IMR-90 (cell line): ENCODE measurements at regions not wholly inside any gene's neighbourhood (a gene's known extent, or its start where the extent isn't known, plus 50 kb on each side); places are given as distances from the start of the nearest gene placed in this dataset.

Experiments used
- ATAC-seq: fragments of 200-7000 bp; cut with Tn5 transposase; 2 replicates; pipeline ENCODE4 v1.9.1; 2020; ENCODE audit warnings: low read depth, mild to moderate bottlenecking, moderate library complexity
- BruUV-seq: library from RNA; stranded (reverse); fragments of 400-500 nt; replicated peaks from 2 replicates; lab custom pipeline; 2021; lab: Mats Ljungman, UMichigan
- CTCF ChIA-PET: fragments of 300-600 bp; formaldehyde crosslinking; extraction: SDS; loops from one replicate; lab custom pipeline; 2021; ENCODE audit warnings: antibody characterized with exemption; lab: Yijun Ruan, JAX
- POLR2A ChIA-PET: fragments of 300-600 bp; sonication (Branson Sonifier 250); formaldehyde crosslinking; loops from one replicate; lab custom pipeline; 2022; ENCODE audit warnings: antibody characterized with exemption; ENCODE audit not compliant: unreplicated experiment; lab: Charles Lee
- DNase-seq: peaks from one replicate; pipeline ENCODE4 v3.0.0; 2013
- H2AFZ ChIP-seq: replicated peaks from 2 replicates; pipeline ENCODE3; 2013; ENCODE audit warnings: low read length, mild to moderate bottlenecking; ENCODE audit not compliant: poor library complexity
- H2AK5ac ChIP-seq: 2 replicates; pipeline ENCODE4 v1.6.1; 2013; ENCODE audit warnings: low read depth, low read length, inconsistent platforms
- H2AK9ac ChIP-seq: replicated peaks from 2 replicates; pipeline ENCODE3; 2013; ENCODE audit warnings: mild to moderate bottlenecking, low read depth, low read length, moderate library complexity; ENCODE audit not compliant: poor library complexity
- H2BK120ac ChIP-seq: 2 replicates; pipeline ENCODE4 v1.6.1; 2013; ENCODE audit warnings: low read depth, low read length, inconsistent platforms
- H2BK15ac ChIP-seq: 3 replicates; pipeline ENCODE4 v1.6.1; 2013; ENCODE audit warnings: low read depth, low read length, inconsistent platforms
- H2BK20ac ChIP-seq: 2 replicates; pipeline ENCODE4 v1.6.1; 2013; ENCODE audit warnings: low read depth, mild to moderate bottlenecking, inconsistent platforms, low read length, moderate library complexity
- H2BK5ac ChIP-seq: 2 replicates; pipeline ENCODE4 v1.6.1; 2013; ENCODE audit warnings: mild to moderate bottlenecking, low read depth, low read length, inconsistent platforms; ENCODE audit not compliant: poor library complexity, severe bottlenecking
- H3K14ac ChIP-seq: replicated peaks from 2 replicates; pipeline ENCODE4 v1.6.1; 2013; ENCODE audit warnings: low read depth, low read length, inconsistent platforms
- H3K18ac ChIP-seq: 2 replicates; pipeline ENCODE4 v1.6.1; 2013; ENCODE audit warnings: low read depth, low read length, control low read depth
- H3K23ac ChIP-seq: 2 replicates; pipeline ENCODE4 v1.6.1; 2013; ENCODE audit warnings: low read depth, low read length, inconsistent platforms
- H3K27ac ChIP-seq: 2 replicates; pipeline ENCODE4 v1.5.1; 2013; ENCODE audit warnings: mild to moderate bottlenecking, control low read depth, low read length; ENCODE audit not compliant: insufficient read depth
- H3K27me3 ChIP-seq: 2 replicates; pipeline ENCODE4 v1.6.1; 2013; ENCODE audit warnings: low read length; ENCODE audit not compliant: control insufficient read depth, insufficient read depth
- H3K36me3 ChIP-seq: 2 replicates; pipeline ENCODE4 v1.6.1; 2013; ENCODE audit warnings: low read length, mixed read lengths; ENCODE audit not compliant: control insufficient read depth, insufficient read depth
- H3K4ac ChIP-seq: 2 replicates; pipeline ENCODE4 v1.6.1; 2013; ENCODE audit warnings: low read depth, low read length, inconsistent platforms
- H3K4me1 ChIP-seq: 2 replicates; pipeline ENCODE4 v1.6.1; 2013; ENCODE audit warnings: low read length, mixed read lengths; ENCODE audit not compliant: control insufficient read depth, insufficient read depth
- H3K4me2 ChIP-seq: 2 replicates; pipeline ENCODE4 v1.6.1; 2013; ENCODE audit warnings: low read depth, mild to moderate bottlenecking, control low read depth, low read length, moderate library complexity
- H3K4me3 ChIP-seq: 2 replicates; pipeline ENCODE4 v1.5.1; 2013; ENCODE audit warnings: low read depth, mild to moderate bottlenecking, control low read depth, low read length, moderate library complexity; ENCODE audit not compliant: insufficient read depth
- H3K56ac ChIP-seq: 2 replicates; pipeline ENCODE4 v1.6.1; 2013; ENCODE audit warnings: low read length, inconsistent platforms; ENCODE audit not compliant: insufficient read depth; ENCODE audit errors: extremely low read depth
- H3K79me1 ChIP-seq, 2 experiments: 2 replicates each; pipeline ENCODE4 v1.6.1; 2013; ENCODE audit warnings: low read length in 2 of 2, inconsistent platforms in 1 of 2, low read depth in 1 of 2
- H3K9ac ChIP-seq: 2 replicates; pipeline ENCODE4 v1.6.1; 2013; ENCODE audit warnings: low read depth, low read length, control low read depth
- H3K9me1 ChIP-seq: 2 replicates; pipeline ENCODE4 v1.6.1; 2013; ENCODE audit warnings: low read length, inconsistent platforms; ENCODE audit not compliant: insufficient read depth
- H3K9me3 ChIP-seq: 2 replicates; pipeline ENCODE4 v1.6.1; 2013; ENCODE audit warnings: low read length; ENCODE audit not compliant: control insufficient read depth, insufficient read depth
- H4K20me1 ChIP-seq: 2 replicates; pipeline ENCODE4 v1.6.1; 2013; ENCODE audit warnings: low read length, inconsistent platforms; ENCODE audit not compliant: insufficient read depth
- H4K5ac ChIP-seq: 2 replicates; pipeline ENCODE4 v1.6.1; 2013; ENCODE audit warnings: mild to moderate bottlenecking, low read depth, low read length, control low read depth
- H4K8ac ChIP-seq, 2 experiments: 2 replicates each; pipeline ENCODE4 v1.6.1; 2013; ENCODE audit warnings: low read depth in 2 of 2, low read length in 2 of 2, control low read depth in 1 of 2, inconsistent platforms in 1 of 2
- H4K91ac ChIP-seq: 2 replicates; pipeline ENCODE4 v1.6.1; 2013; ENCODE audit warnings: low read depth, low read length, inconsistent platforms; ENCODE audit not compliant: insufficient read depth
- BHLHE40 ChIP-seq: fragments of 150-350 bp; IDR thresholded peaks from 2 replicates; pipeline ENCODE4 v1.6.1; 2016; ENCODE audit warnings: mild to moderate bottlenecking, low read depth, low read length
- CEBPB ChIP-seq: IDR thresholded peaks from 2 replicates; pipeline ENCODE4 v1.6.1; 2012; ENCODE audit warnings: low read depth, low read length, improper control_type of control experiment
- CHD1 ChIP-seq: IDR thresholded peaks from 2 replicates; pipeline ENCODE4 v1.6.1; 2012; ENCODE audit warnings: low read depth, low read length, improper control_type of control experiment
- CTCF ChIP-seq: conservative IDR thresholded peaks from 2 replicates; pipeline ENCODE4 v1.5.1; 2012; ENCODE audit warnings: mild to moderate bottlenecking, low read depth, low read length, improper control_type of control experiment
- ELK1 ChIP-seq: fragments of 150-350 bp; IDR thresholded peaks from 2 replicates; pipeline ENCODE4 v1.6.1; 2016; ENCODE audit warnings: low read depth, mild to moderate bottlenecking, low read length, moderate library complexity, borderline replicate concordance
- FOS ChIP-seq: fragments of 150-350 bp; IDR thresholded peaks from 2 replicates; pipeline ENCODE4 v1.6.1; 2016; ENCODE audit warnings: low read depth, low read length
- MAFK ChIP-seq: IDR thresholded peaks from 2 replicates; pipeline ENCODE4 v1.6.1; 2012; ENCODE audit warnings: low read depth, low read length, improper control_type of control experiment
- MAZ ChIP-seq: IDR thresholded peaks from 2 replicates; pipeline ENCODE4 v1.6.1; 2012; ENCODE audit warnings: low read depth, mild to moderate bottlenecking, low read length, improper control_type of control experiment, moderate library complexity, borderline replicate concordance
- MXI1 ChIP-seq: IDR thresholded peaks from 2 replicates; pipeline ENCODE4 v1.6.1; 2012; ENCODE audit warnings: low read depth, mild to moderate bottlenecking, low read length, moderate library complexity, borderline replicate concordance
- NFE2L2 ChIP-seq: fragments of 150-350 bp; IDR thresholded peaks from 2 replicates; pipeline ENCODE4 v1.6.1; 2016; ENCODE audit warnings: low read depth, mild to moderate bottlenecking, low read length
- POLR2A ChIP-seq: IDR thresholded peaks from 2 replicates; pipeline ENCODE4 v1.6.1; 2012; ENCODE audit warnings: mild to moderate bottlenecking, low read depth, low read length
- RAD21 ChIP-seq: IDR thresholded peaks from 2 replicates; pipeline ENCODE4 v1.6.1; 2012; ENCODE audit warnings: low read length, improper control_type of control experiment
- RCOR1 ChIP-seq: IDR thresholded peaks from 2 replicates; pipeline ENCODE4 v1.6.1; 2012; ENCODE audit warnings: mild to moderate bottlenecking, low read length, improper control_type of control experiment; ENCODE audit not compliant: insufficient replicate concordance
- SMC3 ChIP-seq: fragments of 150-350 bp; IDR thresholded peaks from 2 replicates; pipeline ENCODE4 v1.6.1; 2016; ENCODE audit warnings: low read depth, mild to moderate bottlenecking, antibody characterized with exemption, low read length, moderate library complexity
- USF2 ChIP-seq: fragments of 150-350 bp; IDR thresholded peaks from 2 replicates; pipeline ENCODE4 v1.6.1; 2017; ENCODE audit warnings: mild to moderate bottlenecking, antibody characterized with exemption, low read length, low read depth
- WGBS, 2 experiments: methylation state at CpG; one replicate each; pipeline versions ENCODE4 v1.1.5 to v1.1.7; 2013; ENCODE audit warnings: missing lambda C conversion rate in 2 of 2; ENCODE audit not compliant: insufficient read length in 1 of 2; ENCODE audit errors: extremely low coverage in 2 of 2; 5-methylcytosine and 5-hydroxymethylcytosine counted together
- dilution Hi-C: fragments of 300-500 bp; cut with HindIII; formaldehyde crosslinking; loops from one replicate; pipeline ENCODE4 v1.14.3; 2018; ENCODE audit warnings: low sequenced_read_pairs; ENCODE audit not compliant: unreplicated experiment
- in situ Hi-C: fragments of 300-500 bp; cut with MboI; formaldehyde crosslinking; loops from 3 replicates; pipeline ENCODE4 v1.14.3; 2019; ENCODE audit warnings: low sequenced_read_pairs, inconsistent platforms, mixed read lengths
- intact Hi-C: fragments of 100-400 bp; cut with micrococcal nuclease; formaldehyde crosslinking; loops from 2 replicates; pipeline ENCODE4 v1.10.0; 2022

GRCh38 chr3:177837951-177838655 lies 640.8 kb upstream of the TBL1XR1 start:
- ATAC-seq: no peak
- no peak overlapping the region for H4K91ac ChIP-seq
- no peak overlapping the region; the same call in 1 of the 2 replicates for H4K5ac ChIP-seq
- in situ Hi-C loops (no loop called here), intact Hi-C loops (loop anchor here (2.0 to 5.0 kb wide), 2 partner anchors 67 to 544 kb away; no protein-coding TSS in a partner anchor), dilution Hi-C loops (no loop called here)
- H2AK5ac ChIP-seq: peak overlapping the region; percentile 83; the same call in 1 of the 2 replicates
- DNase-seq: no peak
- H3K4me3 ChIP-seq: no peak overlapping the region
- H3K23ac ChIP-seq: no peak overlapping the region
- H4K8ac ChIP-seq: peak overlapping the region in 1 of 2 experiments; percentile 36; a peak in 2 of 4 replicates
- no peaks in the 10 kb centered on the region for H3K79me1 ChIP-seq
- peak overlapping the region; percentile 71 for H2BK20ac ChIP-seq
- H2BK120ac ChIP-seq: peak overlapping the region; percentile 66; the same call in 1 of the 2 replicates
- H2AK9ac ChIP-seq: no peak overlapping the region
- H2AFZ ChIP-seq: no peak overlapping the region
- no peaks in the 10 kb centered on the region for H4K20me1 ChIP-seq
- H3K18ac ChIP-seq: peak overlapping the region; percentile 77; the same call in 1 of the 2 replicates
- no TSS peak for BruUV-seq
- H2BK5ac ChIP-seq: no peak overlapping the region
- no CpG with 5 or more reads among the region's 5 CpGs for WGBS, 2 experiments
- H3K9ac ChIP-seq: no peak overlapping the region
- POLR2A ChIA-PET: no interaction called here
- H3K27ac ChIP-seq: no peak overlapping the region
- no peaks in the 10 kb centered on the region for H3K27me3 ChIP-seq
- no peaks in the 10 kb centered on the region for H3K36me3 ChIP-seq
- CTCF ChIA-PET: interaction anchor here (0.5 kb wide), 1 partner anchor 1637 kb away, joined by 3 read pairs; no protein-coding TSS in a partner anchor
- H3K4ac ChIP-seq: 0 out of 2 replicates have a peak overlapping the region, but pooled peaks have one; percentile 39
- no peaks in the 10 kb centered on the region for H3K9me3 ChIP-seq
- no peak overlapping the region for H3K56ac ChIP-seq
- H3K4me1 ChIP-seq: peaks cover 15% of the 10 kb centered on the region
- H3K9me1 ChIP-seq: peaks cover 5% of the 10 kb centered on the region
- H2BK15ac ChIP-seq: peak overlapping the region; percentile 51; the same call in 2 of the 3 replicates
- H3K4me2 ChIP-seq: no peak overlapping the region
- H3K14ac ChIP-seq: peak overlapping the region; percentile 37; the same call in 1 of the 2 replicates
- TF ChIP-seq RAD21 (no peak), NFE2L2 (no peak), CHD1 (no peak), CEBPB (no peak), ELK1 (no peak), RCOR1 (no peak), USF2 (no peak), CTCF (no peak), BHLHE40 (no peak), SMC3 (no peak), MAFK (no peak), FOS (no peak), MXI1 (no peak), POLR2A (no peak), MAZ (no peak)
